ENCODE measurements at regions not wholly inside any gene's neighbourhood (a gene's known extent, or its start where the extent isn't known, plus 50 kb on each side); places are given as distances from the start of the nearest gene placed in this dataset.

DNA sequence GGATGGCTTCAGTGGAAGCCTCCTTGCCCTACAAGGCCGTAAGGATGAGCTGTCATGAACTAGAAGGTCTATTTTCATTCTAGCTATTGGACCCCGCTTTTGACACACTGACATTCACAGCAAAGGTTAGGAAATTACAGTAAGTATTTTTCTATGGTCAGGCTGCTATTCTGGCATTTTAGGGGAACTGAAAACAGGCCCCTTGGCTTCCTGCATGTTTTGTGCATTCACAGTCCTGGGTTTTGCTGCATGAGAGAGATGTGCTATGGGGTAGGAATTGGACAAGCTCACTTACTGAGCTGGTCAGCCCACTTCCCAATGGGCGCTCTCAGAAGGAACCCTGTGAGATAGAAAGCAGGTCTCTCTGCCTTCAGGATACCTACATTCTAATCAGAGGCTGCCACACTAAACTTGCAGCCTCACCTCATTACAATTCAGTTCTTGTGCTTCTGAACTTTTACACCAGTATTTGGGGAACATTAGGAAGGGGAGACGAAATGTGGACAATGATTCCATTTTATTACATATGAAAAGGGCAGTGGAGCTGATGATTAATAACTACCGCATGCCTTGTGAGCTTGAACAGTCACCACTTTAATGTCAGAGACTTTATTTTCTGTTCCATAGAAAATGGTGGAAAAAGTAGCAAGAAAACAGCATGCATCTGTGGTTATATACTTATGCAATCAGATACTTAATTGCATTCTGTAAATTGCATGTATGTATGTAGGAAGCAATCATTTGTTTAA, 86.6 kb upstream of the TAB2 start:
- no peaks in the 10 kb centered on the region for H3K9me3 ChIP-seq (ENCODE audit: control insufficient read depth, low read length, poor library complexity, severe bottlenecking)
- H3K4me1 Mint-ChIP-seq = peaks cover 50% of the 10 kb centered on the region
- ATAC-seq (no peak), DNase-seq (no peak)
- H3K27ac Mint-ChIP-seq = peak overlapping the region; percentile 98
- H3K36me3 Mint-ChIP-seq (ENCODE audit: low read depth) = peaks cover 3% of the 10 kb centered on the region
- no peak overlapping the region for H3K4me3 Mint-ChIP-seq
- H3K27me3 Mint-ChIP-seq = no peaks in the 10 kb centered on the region

DNA sequence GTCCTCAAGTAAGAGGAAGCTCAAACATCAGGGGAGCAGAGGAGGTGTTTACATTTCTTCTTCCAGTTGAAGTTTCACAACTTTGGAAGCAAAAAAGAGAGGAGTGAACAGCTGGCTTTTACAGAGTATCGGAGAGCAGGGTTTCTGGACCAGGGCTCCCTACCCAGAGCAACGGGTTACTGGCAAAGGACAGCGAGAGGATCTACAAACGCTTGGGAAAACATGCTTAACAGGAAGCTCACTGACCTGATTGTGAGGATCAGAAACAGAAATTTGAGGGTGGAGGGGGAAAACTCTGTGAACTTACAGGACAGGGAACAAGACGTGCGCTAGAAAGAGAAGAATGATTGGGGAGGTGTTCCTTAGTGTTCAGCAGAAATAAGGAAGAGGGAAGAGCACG, 85.7 kb upstream of the TAB2 start:
- no peaks in the 10 kb centered on the region for H3K27me3 Mint-ChIP-seq
- peaks cover 3% of the 10 kb centered on the region for H3K36me3 Mint-ChIP-seq (ENCODE audit: low read depth)
- peak overlapping the region; percentile 98 for H3K27ac Mint-ChIP-seq
- peaks cover 43% of the 10 kb centered on the region for H3K4me1 Mint-ChIP-seq
- H3K4me3 Mint-ChIP-seq = peak overlapping the region; percentile 80
- ATAC-seq (no peak), DNase-seq (no peak)
- H3K9me3 ChIP-seq (ENCODE audit: control insufficient read depth, low read length, poor library complexity, severe bottlenecking) = no peaks in the 10 kb centered on the region

DNA sequence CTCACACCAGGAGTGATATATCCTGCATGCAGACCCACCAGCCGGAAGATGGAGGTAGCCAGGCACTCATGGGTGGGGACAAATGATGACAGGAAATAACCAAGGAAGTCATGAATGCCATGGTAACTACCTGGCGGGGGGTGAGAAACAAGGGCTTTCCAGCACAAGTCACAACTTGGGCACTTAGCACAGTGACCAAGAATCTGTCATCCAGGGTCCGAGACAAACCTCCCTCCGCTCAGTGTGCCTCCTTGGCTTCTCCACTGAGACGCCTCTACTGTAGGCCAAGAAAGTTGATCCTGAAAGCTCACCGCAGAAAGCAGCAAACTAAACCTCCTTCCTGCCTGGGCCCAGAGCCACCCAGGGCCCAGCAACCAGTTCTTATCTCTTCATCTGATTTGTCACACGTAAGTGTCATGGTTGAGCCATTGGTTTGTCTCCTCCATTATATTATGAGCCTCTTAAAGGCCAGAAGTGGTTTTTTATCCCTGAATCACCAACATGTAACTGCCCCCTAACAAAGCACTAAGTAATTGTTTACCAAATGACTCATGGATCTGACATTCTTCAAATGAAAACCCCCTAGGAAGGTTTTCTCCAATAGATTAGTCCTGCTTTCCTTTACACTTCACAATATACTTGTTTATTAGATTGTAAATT, 84.3 kb upstream of the TAB2 start:
- H3K9me3 ChIP-seq (ENCODE audit: control insufficient read depth, low read length, poor library complexity, severe bottlenecking) = no peaks in the 10 kb centered on the region
- peaks cover 40% of the 10 kb centered on the region for H3K4me1 Mint-ChIP-seq
- no peaks in the 10 kb centered on the region for H3K27me3 Mint-ChIP-seq
- H3K4me3 Mint-ChIP-seq = peak overlapping the region; percentile 80
- DNase-seq (peak in 2 of 3 donors; percentile 22 to 45), ATAC-seq (peak; percentile 48)
- peaks cover 3% of the 10 kb centered on the region for H3K36me3 Mint-ChIP-seq (ENCODE audit: low read depth)
- H3K27ac Mint-ChIP-seq = peak overlapping the region; percentile 98

DNA sequence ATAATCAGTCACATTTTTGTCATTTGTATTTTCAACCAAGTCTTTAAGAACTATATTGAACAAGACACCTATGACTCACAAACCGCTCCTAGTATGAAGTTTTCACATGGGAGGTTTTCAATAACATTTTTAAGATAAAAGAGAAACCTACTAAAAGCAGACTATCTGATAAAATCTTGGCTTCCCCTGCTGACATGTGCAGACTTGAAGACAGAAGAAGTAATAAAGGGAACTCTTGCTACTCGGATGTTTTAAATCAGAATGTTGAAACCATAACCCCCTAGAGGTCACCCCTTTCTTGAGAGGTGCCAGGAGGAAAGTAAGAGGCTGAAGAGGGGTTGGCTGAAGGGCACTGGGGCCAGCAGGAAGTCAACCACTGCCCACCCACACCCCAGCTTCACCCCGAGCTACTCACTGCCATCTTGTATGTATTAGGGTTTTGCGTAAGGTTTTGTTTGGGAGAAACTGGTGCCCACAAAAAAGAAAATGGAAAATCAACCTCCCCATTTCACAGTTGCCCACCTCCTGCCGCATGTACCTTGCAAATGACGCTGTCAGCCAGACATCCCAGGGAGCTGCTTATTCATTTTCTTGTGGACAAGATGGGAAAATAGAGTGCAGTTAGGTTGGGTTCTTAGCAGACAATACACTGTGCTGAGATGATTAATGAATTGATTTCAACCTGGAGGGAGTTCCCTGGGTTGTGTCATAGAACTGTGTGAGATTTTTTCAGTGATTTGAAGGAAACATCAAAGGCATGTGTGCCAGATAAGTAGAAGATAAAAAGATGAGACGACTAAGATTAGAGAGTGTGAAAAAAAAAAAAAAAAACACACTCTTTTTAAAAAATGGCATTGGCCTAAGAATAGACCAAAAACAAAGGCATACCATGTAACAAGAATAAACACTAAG, 83.2 kb upstream of the TAB2 start:
- H3K27ac Mint-ChIP-seq = peak overlapping the region; percentile 98
- DNase-seq (peak in 1 of 3 donors; percentile 20), ATAC-seq (peak; percentile 81)
- H3K27me3 Mint-ChIP-seq = no peaks in the 10 kb centered on the region
- H3K36me3 Mint-ChIP-seq (ENCODE audit: low read depth) = no peaks in the 10 kb centered on the region
- peaks cover 40% of the 10 kb centered on the region for H3K4me1 Mint-ChIP-seq
- H3K9me3 ChIP-seq (ENCODE audit: control insufficient read depth, low read length, poor library complexity, severe bottlenecking) = no peaks in the 10 kb centered on the region
- peak overlapping the region; percentile 87 for H3K4me3 Mint-ChIP-seq

DNA sequence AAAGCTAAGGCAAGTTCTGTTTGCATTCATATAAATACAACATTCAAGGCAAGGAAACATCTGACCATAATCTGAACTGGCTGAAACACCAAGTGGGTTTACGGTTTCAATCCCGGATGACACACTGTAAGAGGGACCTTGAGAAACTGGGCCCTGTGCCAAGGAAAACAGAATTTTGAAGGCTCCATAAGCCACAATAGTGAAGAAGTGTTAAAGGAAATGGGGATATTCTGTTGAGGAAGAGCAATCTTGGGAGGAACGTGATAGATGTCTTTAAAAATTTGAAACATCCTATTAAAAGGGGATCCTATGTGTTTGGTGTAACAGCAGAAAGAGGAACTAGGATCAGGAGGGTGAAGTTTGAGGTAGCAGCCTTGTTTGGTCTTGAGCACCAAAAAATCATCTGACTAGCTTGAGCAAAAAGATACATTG, 82.4 kb upstream of the TAB2 start:
- H3K9me3 ChIP-seq (ENCODE audit: control insufficient read depth, low read length, poor library complexity, severe bottlenecking) = peaks cover 2% of the 10 kb centered on the region
- Mint-ChIP-seq H3K36me3 (ENCODE audit: low read depth) (no peaks in the 10 kb centered on the region), H3K27ac (peak overlapping the region; percentile 98), H3K4me1 (peaks cover 39% of the 10 kb centered on the region), H3K4me3 (peak overlapping the region; percentile 87), H3K27me3 (no peaks in the 10 kb centered on the region)
- no peak for ATAC-seq
- no peak for DNase-seq

DNA sequence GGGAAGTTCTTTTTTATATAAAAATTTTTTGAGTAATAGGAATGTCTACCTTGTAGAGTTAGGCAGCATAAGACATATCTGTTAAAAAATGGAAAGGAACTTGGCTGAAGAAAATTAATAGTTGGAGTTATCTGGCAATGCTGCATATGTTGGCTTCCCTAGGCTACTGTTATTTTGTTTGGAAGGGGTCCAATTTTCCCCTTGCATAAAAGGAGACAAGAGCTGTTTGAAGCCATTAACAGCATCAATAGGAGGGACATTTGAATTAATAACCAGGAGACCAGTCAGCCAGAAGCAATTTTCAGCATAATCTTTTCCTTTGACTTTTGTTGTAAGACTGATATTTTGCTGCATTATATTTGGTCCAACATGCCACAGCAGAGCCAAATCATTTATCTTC, 80.9 kb upstream of the TAB2 start:
- no peaks in the 10 kb centered on the region for H3K36me3 Mint-ChIP-seq (ENCODE audit: low read depth)
- ATAC-seq = no peak

DNA sequence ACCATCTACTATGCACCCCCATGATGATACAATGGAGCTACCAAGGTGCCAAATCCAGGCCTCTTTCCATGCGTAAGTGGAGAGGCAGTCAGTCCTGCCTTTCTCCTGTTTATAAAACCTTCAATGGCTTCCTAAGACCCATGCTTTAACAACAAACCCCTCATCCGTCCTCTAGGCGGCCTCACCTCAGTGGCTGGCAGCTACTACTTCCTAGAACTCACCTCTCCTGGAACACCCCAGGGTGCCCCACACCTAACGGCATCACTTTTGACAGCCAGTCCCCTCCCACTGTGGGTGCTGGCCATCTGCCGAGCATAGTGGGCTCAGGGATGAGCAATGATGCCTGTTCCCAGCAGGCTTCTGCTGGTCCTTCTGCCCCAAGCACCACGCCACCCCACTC, 80.0 kb upstream of the TAB2 start:
- Mint-ChIP-seq H3K4me1 (peaks cover 25% of the 10 kb centered on the region), H3K36me3 (ENCODE audit: low read depth) (no peaks in the 10 kb centered on the region), H3K27me3 (no peaks in the 10 kb centered on the region), H3K27ac (no peak overlapping the region), H3K4me3 (no peak overlapping the region)
- H3K9me3 ChIP-seq (ENCODE audit: control insufficient read depth, low read length, poor library complexity, severe bottlenecking) = peaks cover 3% of the 10 kb centered on the region
- ATAC-seq (no peak), DNase-seq (no peak)

More for the DNA sequence above, 80.9 kb upstream of the TAB2 start:
- DNase-seq = no peak
- Mint-ChIP-seq H3K4me1 (peaks cover 33% of the 10 kb centered on the region), H3K27ac (peak overlapping the region; percentile 2), H3K27me3 (no peaks in the 10 kb centered on the region), H3K4me3 (no peak overlapping the region)
- peaks cover 3% of the 10 kb centered on the region for H3K9me3 ChIP-seq (ENCODE audit: control insufficient read depth, low read length, poor library complexity, severe bottlenecking)

DNA sequence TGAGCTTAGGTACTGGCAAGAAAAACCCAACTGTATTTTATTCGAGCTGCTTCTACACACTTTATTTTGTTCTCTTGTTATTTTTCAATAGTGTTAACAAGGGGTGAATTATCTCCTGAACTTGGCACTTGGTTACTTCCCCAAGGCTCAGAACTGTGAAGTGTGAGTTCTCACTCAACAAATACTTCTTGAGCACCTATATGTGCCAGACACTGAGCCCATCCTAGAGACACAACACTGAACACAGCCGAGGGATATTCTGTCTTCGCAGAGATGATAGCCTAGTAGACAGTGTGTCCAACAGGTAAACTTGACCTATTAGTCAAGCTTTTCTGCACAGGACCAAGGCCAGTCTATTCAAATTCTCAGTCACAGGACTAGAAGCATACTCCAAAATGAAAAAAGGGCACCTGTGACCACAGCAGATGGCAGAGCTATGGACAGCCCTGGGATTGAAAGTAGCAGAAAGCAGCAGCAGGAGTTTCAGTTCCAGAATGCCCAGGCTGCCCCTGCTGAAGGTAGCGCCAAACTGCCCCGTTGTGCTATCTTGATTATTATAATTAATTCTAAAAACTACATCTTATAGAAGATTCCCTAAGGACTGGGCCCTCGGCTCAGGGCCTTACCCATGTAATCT, 77.8 kb upstream of the TAB2 start:
- H3K27me3 Mint-ChIP-seq = no peaks in the 10 kb centered on the region
- H3K27ac Mint-ChIP-seq = no peak overlapping the region
- DNase-seq = no peak
- no peaks in the 10 kb centered on the region for H3K36me3 Mint-ChIP-seq (ENCODE audit: low read depth)
- no peak overlapping the region for H3K4me3 Mint-ChIP-seq
- peaks cover 3% of the 10 kb centered on the region for H3K9me3 ChIP-seq (ENCODE audit: control insufficient read depth, low read length, poor library complexity, severe bottlenecking)
- ATAC-seq = no peak
- H3K4me1 Mint-ChIP-seq = peaks cover 9% of the 10 kb centered on the region

DNA sequence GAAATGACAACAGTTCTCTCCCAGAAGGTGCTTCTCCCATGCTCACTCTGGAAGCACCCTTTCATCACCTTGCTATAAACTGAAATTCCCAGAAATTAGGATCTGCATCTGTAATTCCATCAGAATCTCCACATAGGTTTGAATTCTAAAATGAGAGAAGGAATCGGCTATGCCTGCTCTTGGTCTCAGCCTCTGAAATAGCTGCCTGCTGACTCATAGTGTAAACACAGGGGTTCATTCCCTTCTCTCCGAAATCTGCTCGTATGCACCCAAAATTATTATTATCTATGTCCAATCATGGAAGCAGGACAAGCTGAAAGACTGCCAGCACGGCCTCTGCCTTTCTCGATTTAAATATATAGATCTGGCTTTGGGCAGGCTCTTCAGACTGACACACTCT, 74.6 kb upstream of the TAB2 start:
- no peak for DNase-seq
- H3K27ac Mint-ChIP-seq = no peak overlapping the region
- H3K4me3 Mint-ChIP-seq = no peak overlapping the region
- peaks cover 6% of the 10 kb centered on the region for H3K4me1 Mint-ChIP-seq
- H3K36me3 Mint-ChIP-seq (ENCODE audit: low read depth) = no peaks in the 10 kb centered on the region
- no peaks in the 10 kb centered on the region for H3K27me3 Mint-ChIP-seq
- H3K9me3 ChIP-seq (ENCODE audit: control insufficient read depth, low read length, poor library complexity, severe bottlenecking) = peaks cover 3% of the 10 kb centered on the region
- no peak for ATAC-seq

DNA sequence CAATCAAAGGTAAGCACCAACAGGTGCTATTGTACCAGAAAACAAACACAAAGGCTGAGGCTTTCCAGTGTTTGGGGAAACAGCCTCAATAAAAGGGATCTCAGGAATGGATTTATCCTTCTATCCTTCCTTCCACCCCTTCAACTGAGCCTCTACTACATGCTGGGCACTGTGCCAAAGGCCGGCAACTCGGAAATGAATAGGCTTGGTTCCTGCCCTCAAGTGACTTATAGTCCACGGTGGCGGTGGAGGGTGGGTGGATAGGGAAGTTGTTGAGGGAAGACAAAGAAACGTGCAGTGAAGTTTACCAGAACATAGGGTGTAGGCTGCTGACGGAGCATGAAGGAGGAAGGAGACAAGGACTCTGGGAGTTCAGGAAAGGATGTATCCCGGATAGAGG, 73.4 kb upstream of the TAB2 start:
- Mint-ChIP-seq H3K27ac (no peak overlapping the region), H3K4me3 (no peak overlapping the region), H3K36me3 (ENCODE audit: low read depth) (no peaks in the 10 kb centered on the region), H3K4me1 (peaks cover 14% of the 10 kb centered on the region), H3K27me3 (no peaks in the 10 kb centered on the region)
- no peak for ATAC-seq
- peaks cover 3% of the 10 kb centered on the region for H3K9me3 ChIP-seq (ENCODE audit: control insufficient read depth, low read length, poor library complexity, severe bottlenecking)
- no peak for DNase-seq

DNA sequence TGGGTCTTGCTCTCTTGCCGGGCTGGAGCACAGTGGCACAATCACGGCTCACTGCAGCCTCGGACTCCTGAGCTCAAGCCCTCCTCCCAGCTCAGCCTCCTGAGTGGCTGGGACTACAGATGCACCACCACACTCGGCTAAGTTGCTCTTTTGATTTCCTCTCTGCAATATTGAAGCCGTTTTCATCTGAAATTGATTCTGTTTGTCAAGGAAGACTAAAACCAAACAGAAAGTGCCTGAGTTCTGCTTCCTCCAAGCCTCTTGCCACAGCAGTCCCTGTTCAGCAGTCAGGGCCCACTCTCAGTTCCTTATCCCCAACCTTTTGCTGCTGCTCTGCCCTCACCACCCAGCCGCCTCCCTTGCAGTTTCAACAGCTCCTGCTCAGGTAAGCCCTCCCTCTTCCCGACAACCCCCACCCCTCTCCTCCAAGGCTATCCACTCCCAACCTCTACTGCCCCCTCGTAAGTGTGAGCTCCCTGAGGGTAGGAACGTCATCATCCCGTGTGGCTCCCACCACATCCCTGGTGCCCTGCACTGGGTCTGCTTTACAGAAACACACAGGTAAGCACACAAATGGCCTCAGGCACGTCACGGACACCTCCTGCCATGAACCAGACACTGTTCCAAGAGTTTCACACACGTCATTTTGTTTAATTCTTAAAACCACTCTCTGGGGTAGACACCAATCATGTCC, 70.7 kb upstream of the TAB2 start:
- no peaks in the 10 kb centered on the region for H3K36me3 Mint-ChIP-seq (ENCODE audit: low read depth)
- H3K4me1 Mint-ChIP-seq = peaks cover 26% of the 10 kb centered on the region
- H3K27me3 Mint-ChIP-seq = no peaks in the 10 kb centered on the region
- DNase-seq = no peak
- H3K27ac Mint-ChIP-seq = peak overlapping the region; percentile 10
- no peaks in the 10 kb centered on the region for H3K9me3 ChIP-seq (ENCODE audit: control insufficient read depth, low read length, poor library complexity, severe bottlenecking)
- no peak overlapping the region for H3K4me3 Mint-ChIP-seq
- ATAC-seq = peak; percentile 66

DNA sequence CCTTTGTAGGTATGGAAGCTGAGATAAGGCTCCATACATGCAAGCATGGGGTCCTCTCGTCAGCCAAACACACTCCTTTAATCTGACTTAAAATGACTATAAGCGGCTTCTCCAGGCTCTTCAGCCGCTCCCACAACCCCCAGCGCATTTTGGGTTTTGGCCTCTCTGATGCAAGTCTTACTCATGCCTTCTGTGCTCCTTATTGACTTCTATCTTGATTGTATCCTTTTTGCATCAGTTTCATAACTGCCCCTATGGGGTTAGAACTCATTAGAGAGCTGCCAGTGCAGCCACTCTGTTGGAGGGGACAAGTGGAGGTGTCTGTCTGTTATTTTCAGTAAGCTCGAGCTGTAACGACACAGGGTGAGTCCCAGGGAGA, 70.1 kb upstream of the TAB2 start:
- Mint-ChIP-seq H3K4me1 (peaks cover 26% of the 10 kb centered on the region), H3K27me3 (no peaks in the 10 kb centered on the region), H3K27ac (peak overlapping the region; percentile 56), H3K4me3 (no peak overlapping the region), H3K36me3 (ENCODE audit: low read depth) (no peaks in the 10 kb centered on the region)
- DNase-seq (no peak), ATAC-seq (no peak)
- H3K9me3 ChIP-seq (ENCODE audit: control insufficient read depth, low read length, poor library complexity, severe bottlenecking) = no peaks in the 10 kb centered on the region

Measured in T-helper 17 cell (primary cell).